DMS79 (cell line): ENCODE measurements at regions not wholly inside any gene's neighbourhood (a gene's known extent, or its start where the extent isn't known, plus 50 kb on each side); places are given as distances from the start of the nearest gene placed in this dataset.

Source experiments
- DNase-seq: peaks from one replicate; lab custom pipeline; 2025; lab: John Stamatoyannopoulos, UW

GRCh38 chr3:107068980-107069379, 308.3 kb upstream of the CCDC54 start:
- DNase-seq: no peak

GRCh38 chr3:107076946-107077345, 300.3 kb upstream of the CCDC54 start:
- no peak for DNase-seq

GRCh38 chr3:107077391-107077790, 299.8 kb upstream of the CCDC54 start:
- no peak for DNase-seq

- no peak for DNase-seq
Observed at GRCh38 chr3:107082527-107082926, 294.7 kb upstream of the CCDC54 start.

- DNase-seq: no peak
Observed at GRCh38 chr3:107085261-107085660, 292.0 kb upstream of the CCDC54 start.

GRCh38 chr3:107092121-107092520, 285.1 kb upstream of the CCDC54 start:
- no peak for DNase-seq

- DNase-seq: no peak
Observed at GRCh38 chr3:107098864-107099263, 278.4 kb upstream of the CCDC54 start.

- DNase-seq: no peak
Observed at GRCh38 chr3:107100137-107100536, 277.1 kb upstream of the CCDC54 start.

- no peak for DNase-seq
Observed at GRCh38 chr3:107100573-107100972, 276.7 kb upstream of the CCDC54 start.

GRCh38 chr3:107103786-107104185, 273.5 kb upstream of the CCDC54 start:
- DNase-seq: no peak

GRCh38 chr3:107106316-107106715, 270.9 kb upstream of the CCDC54 start:
- DNase-seq: no peak

- DNase-seq: no peak
Observed at GRCh38 chr3:107106907-107107306, 270.3 kb upstream of the CCDC54 start.

GRCh38 chr3:107110596-107111305, 266.5 kb upstream of the CCDC54 start:
- no peak for DNase-seq

GRCh38 chr3:107111872-107112271, 265.4 kb upstream of the CCDC54 start:
- DNase-seq: no peak

- DNase-seq: no peak
Observed at GRCh38 chr3:107112356-107112755, 264.9 kb upstream of the CCDC54 start.

GRCh38 chr3:107116251-107116650, 261.0 kb upstream of the CCDC54 start:
- no peak for DNase-seq

GRCh38 chr3:107117156-107117555, 260.1 kb upstream of the CCDC54 start:
- no peak for DNase-seq

- DNase-seq: no peak
Observed at GRCh38 chr3:107117922-107118536, 259.2 kb upstream of the CCDC54 start.

GRCh38 chr3:107124885-107125284, 252.4 kb upstream of the CCDC54 start:
- no peak for DNase-seq

- DNase-seq: no peak
Observed at GRCh38 chr3:107128946-107129345, 248.3 kb upstream of the CCDC54 start.

- no peak for DNase-seq
Observed at GRCh38 chr3:107130089-107130700, 247.0 kb upstream of the CCDC54 start.

GRCh38 chr3:107132674-107133073, 244.6 kb upstream of the CCDC54 start:
- no peak for DNase-seq

- no peak for DNase-seq
Observed at GRCh38 chr3:107133891-107134290, 243.3 kb upstream of the CCDC54 start.
